Iris pigment epithelial cell (primary cell): ENCODE measurements at regions not wholly inside any gene's neighbourhood (a gene's known extent, or its start where the extent isn't known, plus 50 kb on each side); places are given as distances from the start of the nearest gene placed in this dataset.

Experiments
- DNase-seq: peaks from one replicate; pipeline ENCODE4 v3.0.0-alpha.2; 2011; ENCODE audit warnings: low read depth

DNA sequence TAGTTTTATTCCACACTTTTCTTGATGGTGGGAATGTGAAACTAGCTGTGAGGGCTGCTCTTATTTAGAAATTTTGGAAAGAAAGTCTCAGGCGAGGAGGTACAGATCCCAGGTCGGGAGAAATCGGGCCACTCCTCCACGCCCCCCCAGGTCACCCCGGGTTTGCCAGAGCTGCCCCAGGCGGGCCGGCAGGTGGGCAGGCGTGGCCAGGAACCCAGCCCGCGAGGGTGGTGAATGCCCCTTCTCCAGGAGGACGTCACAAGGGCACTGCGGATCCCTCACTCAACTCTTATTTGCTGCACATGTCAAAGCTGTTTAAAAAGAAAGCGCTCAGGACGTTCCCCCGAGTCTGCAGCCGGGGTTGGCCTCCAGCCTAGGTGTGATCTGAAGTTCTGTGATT, 60.5 kb upstream of the SLCO4A1 start:
- DNase-seq, result no peak

DNA sequence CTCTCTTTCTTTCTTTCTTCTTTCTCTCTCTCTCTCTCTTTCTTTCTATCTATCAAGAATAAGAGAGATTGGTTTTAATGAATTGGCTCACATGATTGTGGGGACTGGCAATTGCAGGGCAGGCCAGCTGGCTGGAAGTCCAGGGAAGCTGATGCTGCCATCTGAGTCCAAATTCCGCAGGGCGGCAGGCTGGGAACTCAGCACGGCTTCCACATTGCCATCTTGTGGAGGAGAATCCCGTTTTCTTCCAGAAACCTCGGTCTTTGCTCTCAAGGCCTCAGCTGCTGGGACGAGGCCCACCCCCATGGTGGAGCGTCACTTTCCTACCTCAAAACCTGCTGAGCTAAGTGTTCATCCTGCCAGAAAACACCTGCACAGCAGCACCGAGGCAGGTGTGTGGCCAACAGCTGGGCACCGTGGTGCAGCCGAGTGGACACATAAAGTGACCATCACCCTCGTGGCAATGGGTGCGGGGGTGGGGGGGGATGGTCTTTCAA, 58.8 kb upstream of the SLCO4A1 start:
- no peak for DNase-seq

DNA sequence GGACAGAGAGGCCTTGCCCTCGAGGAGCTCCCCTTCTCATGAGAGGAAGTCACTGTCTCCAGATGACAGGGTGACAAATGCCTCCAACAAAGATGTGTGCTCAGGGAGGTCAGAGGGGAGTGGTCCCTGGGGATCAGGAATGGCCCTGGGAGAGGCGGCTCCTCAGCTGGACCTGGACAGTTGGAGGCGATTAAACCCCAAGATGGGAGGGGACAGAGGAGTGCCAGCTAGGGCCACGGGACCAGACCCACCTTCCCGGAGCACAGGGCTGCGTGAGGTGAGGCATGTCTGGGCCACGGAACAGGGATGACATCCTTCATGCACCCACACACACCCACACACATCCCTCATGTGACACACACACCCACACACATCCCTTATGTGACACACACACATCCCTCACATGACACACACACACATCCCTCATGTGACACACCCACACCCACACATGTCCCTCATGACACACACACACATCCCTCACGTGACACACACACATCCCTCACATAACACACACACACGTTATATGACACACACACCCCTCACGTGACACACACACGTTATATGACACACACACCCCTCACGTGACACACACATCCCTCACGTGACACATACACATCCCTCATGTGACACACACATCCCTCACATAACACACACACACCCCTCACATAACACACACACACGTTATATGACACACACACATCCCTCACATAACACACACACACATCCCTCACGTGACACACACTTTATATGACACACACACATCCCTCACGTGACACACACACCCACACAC, 57.4 kb upstream of the SLCO4A1 start:
- DNase-seq, result no peak

DNA sequence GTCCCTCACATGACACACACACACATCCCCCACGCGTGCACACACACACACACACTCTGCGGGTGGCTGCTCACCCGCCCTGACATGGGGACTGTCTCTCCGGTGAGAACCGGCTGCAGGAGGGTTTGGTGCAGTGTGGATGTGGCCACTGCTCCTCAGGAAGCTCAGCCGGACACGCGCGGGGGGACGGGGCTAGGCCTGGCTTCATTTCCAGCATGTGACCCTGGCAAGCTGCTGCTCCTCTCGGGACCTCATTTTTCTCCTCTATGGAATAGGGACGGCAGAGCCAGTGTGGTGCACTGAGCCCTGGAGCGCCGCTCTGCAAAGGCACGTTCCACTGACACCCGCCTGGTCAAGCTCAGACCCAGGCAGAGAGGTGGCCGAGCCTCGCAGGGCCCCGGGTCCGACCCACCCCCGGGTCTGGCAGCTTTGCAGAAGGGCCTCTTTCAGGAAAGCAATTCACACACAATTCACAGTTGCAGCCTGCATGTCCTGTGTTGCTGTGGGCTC, 56.8 kb upstream of the SLCO4A1 start:
- no peak for DNase-seq

DNA sequence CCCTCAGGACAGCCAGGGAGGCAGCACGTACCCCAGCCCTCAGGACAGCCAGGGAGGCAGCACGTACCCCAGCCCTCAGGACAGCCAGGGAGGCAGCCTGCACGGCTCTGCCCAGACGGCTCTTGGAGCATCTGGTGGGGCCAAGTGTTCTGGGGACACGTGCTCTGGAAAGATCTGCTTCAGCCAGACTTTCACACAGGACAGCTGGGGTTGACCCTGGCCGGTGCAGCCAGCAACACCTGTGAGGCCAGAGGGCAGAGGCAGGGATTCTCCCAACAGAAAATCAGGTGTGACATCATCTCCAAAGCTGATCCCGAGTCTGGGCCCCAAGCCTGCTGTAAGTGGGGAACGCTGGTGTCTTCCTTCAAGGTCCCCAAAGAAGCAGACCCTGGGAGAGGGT, 55.5 kb upstream of the SLCO4A1 start:
- DNase-seq, result no peak

DNA sequence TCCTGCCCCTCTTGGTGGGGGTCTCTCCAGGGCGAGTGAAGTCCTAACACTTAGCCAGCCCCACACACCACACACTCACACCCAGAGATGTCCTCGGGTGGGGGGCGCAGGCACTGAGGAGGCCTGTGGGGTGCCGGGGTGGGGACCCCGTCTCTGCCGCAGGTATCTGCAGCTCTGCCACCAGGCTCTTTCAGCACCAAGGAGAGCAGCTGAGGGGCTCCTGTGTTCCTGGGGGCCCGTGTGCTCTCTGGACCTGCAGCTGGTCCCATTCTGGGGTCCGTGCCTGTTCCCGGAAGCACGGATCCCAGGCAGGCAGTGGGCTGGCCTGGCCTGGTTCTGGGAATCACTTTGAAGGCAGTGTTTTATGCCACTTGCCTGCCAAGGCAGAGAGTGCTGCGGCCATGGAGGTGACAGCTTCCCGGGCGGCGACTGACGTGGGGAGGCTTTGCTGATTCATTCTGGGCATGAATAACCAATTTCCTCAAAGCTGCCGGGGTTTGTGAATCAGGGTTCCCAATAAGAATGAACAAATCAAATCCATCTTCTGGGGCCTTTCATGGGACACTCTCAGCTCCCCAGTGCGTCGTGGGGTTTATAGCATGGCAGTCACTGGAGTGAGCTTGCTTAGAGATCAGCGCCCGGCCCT, 54.4 kb upstream of the SLCO4A1 start:
- DNase-seq, result no peak

DNA sequence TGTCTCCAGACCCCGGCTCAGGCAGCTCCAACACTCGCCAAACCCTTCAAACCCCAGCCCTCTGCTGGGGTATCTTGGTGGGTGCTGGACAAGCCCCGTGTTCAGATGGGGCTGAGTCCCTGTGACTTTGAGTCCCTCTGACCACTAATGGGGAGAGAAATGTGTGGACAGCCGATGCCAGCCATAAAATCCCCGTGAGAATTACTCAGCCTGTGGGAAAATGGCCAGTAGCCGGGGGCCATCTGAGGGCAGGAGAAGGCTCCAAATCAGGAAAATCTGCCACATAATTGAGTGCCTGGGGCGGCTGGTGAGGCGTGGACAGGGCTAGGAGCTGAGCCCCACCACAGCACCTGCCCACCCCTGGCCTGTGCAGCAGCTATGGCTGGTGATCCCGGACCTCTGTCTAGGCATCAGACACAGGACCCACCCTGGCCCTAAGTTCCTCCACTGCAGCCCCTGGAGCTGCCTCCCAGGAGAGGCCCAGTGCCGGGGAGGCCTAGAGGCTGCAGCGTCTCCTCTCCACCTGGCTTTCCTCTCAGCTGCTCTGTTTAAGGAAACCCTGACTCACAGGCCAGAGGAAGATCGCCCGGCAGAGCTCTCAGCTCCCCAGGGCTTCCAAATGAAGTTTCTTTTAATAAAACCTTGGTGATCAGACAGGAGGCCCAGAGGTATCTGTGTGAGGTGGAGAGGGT, 53.7 kb upstream of the SLCO4A1 start:
- DNase-seq, result no peak

DNA sequence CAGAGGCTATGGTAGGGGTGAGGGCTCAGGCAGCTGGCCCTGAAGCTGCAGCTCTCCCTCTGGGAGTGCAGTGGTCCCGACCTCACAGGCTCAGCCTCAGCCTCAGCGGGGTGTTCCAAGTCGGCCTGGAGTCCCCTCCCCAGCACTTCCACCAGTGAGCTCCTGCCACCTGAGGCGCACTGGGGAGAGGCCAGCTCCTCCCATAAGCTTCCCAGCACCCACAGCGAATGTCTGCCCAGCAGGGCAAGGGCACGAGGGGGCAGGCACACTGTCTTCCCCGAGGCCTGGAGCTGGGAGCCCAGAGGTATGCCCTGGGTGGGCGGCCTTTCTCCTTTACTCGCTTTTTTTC, 53.2 kb upstream of the SLCO4A1 start:
- DNase-seq, result no peak

DNA sequence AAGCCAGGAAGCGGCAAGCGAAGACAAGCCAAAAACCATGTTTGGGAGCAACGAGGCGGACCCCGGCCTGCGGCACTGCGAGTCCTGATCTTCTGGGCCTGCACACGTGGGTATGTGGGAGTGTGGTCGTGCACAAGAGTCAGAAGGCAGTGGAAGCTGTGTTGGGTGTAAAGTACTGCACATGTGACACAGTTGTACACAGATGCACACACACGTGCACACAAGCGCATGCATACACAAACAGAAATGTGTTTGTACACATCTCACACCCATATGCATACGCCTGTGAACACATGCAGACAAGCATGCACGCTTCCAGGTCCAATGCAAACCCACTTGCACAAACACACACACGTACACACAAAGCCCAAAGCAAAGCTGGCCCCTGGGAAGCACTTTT, 52.6 kb upstream of the SLCO4A1 start:
- no peak for DNase-seq

DNA sequence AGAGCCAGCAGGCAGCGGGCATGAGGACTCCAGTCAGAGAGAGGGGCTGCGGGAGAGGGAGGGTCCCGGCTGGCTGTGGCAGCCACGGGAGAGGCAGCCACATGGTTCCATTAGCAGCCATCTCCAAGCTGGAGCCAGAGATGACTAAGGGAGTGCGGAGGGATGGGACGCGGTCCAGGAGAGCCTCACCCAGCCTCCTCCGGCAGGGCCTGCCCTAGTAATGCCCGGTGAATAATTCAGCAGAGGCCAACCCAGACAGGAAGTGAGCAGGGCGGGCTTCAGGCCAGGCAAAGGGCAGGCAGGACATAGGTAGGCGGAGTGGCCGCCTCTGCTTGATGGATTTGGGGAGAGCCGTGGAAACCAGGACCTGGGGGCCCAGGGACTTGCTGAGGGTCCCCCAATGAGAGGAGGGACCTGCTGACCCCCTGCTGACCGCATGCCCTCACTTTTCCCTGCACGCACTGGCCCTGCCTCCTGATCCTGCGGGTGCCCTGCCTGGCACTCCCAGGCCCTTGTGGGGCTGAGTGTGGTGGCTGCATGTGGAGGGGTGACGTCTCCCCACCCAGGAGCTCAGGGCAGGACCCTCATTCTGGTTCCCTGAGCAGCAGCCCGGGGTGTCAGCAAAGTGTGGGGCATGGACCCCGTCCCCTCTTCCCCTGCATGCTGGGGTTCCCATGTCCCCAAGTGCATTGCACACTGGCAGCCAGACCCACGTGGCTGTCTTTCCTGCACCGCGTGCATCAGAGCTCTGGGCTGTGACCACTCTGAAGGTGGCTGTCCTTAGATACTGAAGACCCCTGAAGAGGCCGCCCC, 51.8 kb upstream of the SLCO4A1 start:
- peak; percentile 60 for DNase-seq

DNA sequence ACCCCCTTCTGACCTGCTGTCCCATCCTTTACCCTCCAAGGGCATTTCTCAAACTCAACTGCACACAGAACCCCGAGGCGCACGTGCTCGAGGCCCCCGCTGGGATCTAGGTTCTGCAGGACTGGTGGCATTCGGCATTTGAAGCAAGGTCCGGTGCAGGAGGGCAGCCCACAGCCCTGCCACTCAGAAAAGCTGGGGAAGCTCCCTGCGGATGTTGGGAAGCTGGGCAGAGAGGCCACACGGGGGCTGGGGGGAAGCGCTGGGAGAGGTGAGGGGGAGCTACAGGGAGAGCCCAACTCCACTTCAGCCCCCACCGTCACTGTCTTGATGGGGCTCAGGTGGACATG, 51.2 kb upstream of the SLCO4A1 start:
- DNase-seq, result no peak

DNA sequence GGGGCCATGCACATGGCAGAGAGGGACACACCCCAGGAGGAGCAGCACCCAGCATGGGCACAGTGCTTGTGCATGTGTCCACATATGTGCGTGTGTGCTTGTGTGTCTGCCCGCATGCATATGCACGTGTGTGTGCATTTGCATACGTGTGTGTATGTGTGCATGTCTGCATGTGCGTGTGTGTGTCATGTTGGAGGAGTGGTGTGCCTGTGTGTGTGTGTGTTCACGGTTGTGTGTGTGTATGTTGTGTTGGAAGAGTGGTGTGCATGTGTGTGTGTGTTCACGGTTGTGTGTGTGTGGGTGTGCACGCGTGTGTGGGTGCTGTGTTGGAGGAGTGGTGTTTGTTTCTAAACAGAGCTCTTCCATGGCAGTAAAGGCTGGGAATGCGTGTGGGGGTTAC, 50.7 kb upstream of the SLCO4A1 start:
- DNase-seq, result no peak
